ENCODE measurements at regions not wholly inside any gene's neighbourhood (a gene's known extent, or its start where the extent isn't known, plus 50 kb on each side); places are given as distances from the start of the nearest gene placed in this dataset.

DNA sequence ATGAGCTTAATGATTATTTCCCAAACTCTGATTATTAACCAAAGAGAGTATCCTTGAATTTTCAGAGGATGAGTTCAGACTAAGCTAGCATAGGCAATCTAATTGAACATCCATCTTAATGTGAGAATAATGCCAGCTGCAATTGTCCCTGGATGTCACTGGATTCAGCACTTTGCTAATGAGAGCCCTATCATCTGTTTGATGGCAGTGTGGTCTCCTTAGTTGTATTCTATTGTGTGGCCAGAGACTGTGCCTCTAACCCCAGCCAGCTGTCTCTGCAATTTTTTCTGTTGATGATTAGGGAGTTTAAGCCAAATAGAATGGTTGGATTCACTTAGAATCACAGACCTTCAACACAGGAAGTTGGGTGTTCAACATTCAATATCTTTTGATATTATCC is 1249.5 kb downstream of the FAM181B start:
- no peak overlapping the region for H3K27ac ChIP-seq (ENCODE audit: insufficient read length, low read depth, low read length)
- Mint-ChIP-seq H3K27ac (no peak overlapping the region), H3K27me3 (ENCODE audit: low read depth) (no peaks in the 10 kb centered on the region), H3K36me3 (ENCODE audit: insufficient read depth in 1 of 3, low read depth in 3 of 3) (no peaks in the 10 kb centered on the region), H3K9me3 (no peaks in the 10 kb centered on the region), H3K4me3 (no peak overlapping the region), H3K4me1 (no peaks in the 10 kb centered on the region)
- no peak overlapping the region for H3K23ac ChIP-seq (ENCODE audit: insufficient read length, low read depth, low read length)
- H2BK12ac ChIP-seq (ENCODE audit: insufficient read length, low read depth, low read length) = no peak overlapping the region
- H2AK5ac ChIP-seq (ENCODE audit: insufficient read length, low read length) = no peak overlapping the region
- no peak overlapping the region for H2BK20ac ChIP-seq (ENCODE audit: low read depth, low read length, poor library complexity, severe bottlenecking)
- H4K8ac ChIP-seq (replicated peaks; ENCODE audit: insufficient read length, low read depth, low read length) = no peak overlapping the region
- H3K4me1 ChIP-seq (ENCODE audit: insufficient read depth, low read length) = no peaks in the 10 kb centered on the region
- H3K27me3 ChIP-seq (ENCODE audit: insufficient read depth, low read length) = no peaks in the 10 kb centered on the region
- H3K56ac ChIP-seq (ENCODE audit: insufficient read length, low read depth, low read length) = no peak overlapping the region
- DNase-seq = no peak
- no peak overlapping the region for H3T11ph ChIP-seq (ENCODE audit: low read length)
- H3K79me2 ChIP-seq (ENCODE audit: insufficient read depth, low read length) = no peaks in the 10 kb centered on the region
- H3K9me3 ChIP-seq (ENCODE audit: control insufficient read depth, low read depth, low read length) = no peaks in the 10 kb centered on the region
- H3K79me1 ChIP-seq (ENCODE audit: insufficient read depth, low read depth, low read length, poor library complexity, severe bottlenecking) = no peaks in the 10 kb centered on the region
- H4K20me1 ChIP-seq (ENCODE audit: control insufficient read depth, insufficient read depth, insufficient read length) = no peaks in the 10 kb centered on the region
- no peak for TF ChIP-seq CTCF (conservative IDR thresholded peaks at IDR 0.05)
- H3K4ac ChIP-seq (ENCODE audit: low read depth, low read length) = no peak overlapping the region
- no peak overlapping the region for H4K91ac ChIP-seq (ENCODE audit: insufficient read length, low read depth, low read length)
- no peak overlapping the region for H2AFZ ChIP-seq (ENCODE audit: low read length)
- H3K4me2 ChIP-seq (ENCODE audit: insufficient read depth, insufficient read length, low read length) = no peak overlapping the region
- H4K5ac ChIP-seq (ENCODE audit: insufficient read length, low read depth, low read length) = no peak overlapping the region
- no peak overlapping the region for H2BK120ac ChIP-seq (ENCODE audit: low read depth, low read length, poor library complexity, severe bottlenecking)
- no peak overlapping the region for H3K18ac ChIP-seq (ENCODE audit: insufficient read length, low read depth, low read length)
- H2BK5ac ChIP-seq (ENCODE audit: insufficient read length, low read length) = no peak overlapping the region
- no peaks in the 10 kb centered on the region for H3K23me2 ChIP-seq (ENCODE audit: insufficient read length, low read depth, low read length, poor library complexity, severe bottlenecking)
- H3K9ac ChIP-seq (ENCODE audit: extremely low read depth, insufficient read length, low read length) = no peak overlapping the region
- H3K14ac ChIP-seq (ENCODE audit: insufficient read depth, low read length) = no peak overlapping the region
- no peak overlapping the region for H2BK15ac ChIP-seq (ENCODE audit: low read depth, low read length)

Data from H9 (cell line).